GM23248 (cell line): ENCODE measurements at regions not wholly inside any gene's neighbourhood (a gene's known extent, or its start where the extent isn't known, plus 50 kb on each side); places are given as distances from the start of the nearest gene placed in this dataset.

Experiments
- DNase-seq: peaks from one replicate; pipeline ENCODE4 v3.0.0-alpha.2; 2015
- H2AFZ ChIP-seq: fragments of 200-600 bp; sonication (generic); 2 replicates; pipeline ENCODE4 v1.6.1; 2016; ENCODE audit warnings: antibody characterized with exemption
- H3F3A ChIP-seq: fragments of 200-600 bp; sonication (generic); 2 replicates; pipeline ENCODE4 v1.6.1; 2016; ENCODE audit warnings: mild to moderate bottlenecking, antibody characterized with exemption, mixed run types; ENCODE audit not compliant: insufficient read depth
- H3K27ac ChIP-seq: fragments of 200-600 bp; sonication (generic); 2 replicates; pipeline ENCODE4 v1.5.1; 2016; ENCODE audit warnings: mild to moderate bottlenecking
- H3K27me3 ChIP-seq: fragments of 200-600 bp; sonication (generic); replicated peaks from 2 replicates; pipeline ENCODE4 v1.6.1; 2016; ENCODE audit warnings: mild to moderate bottlenecking; ENCODE audit not compliant: insufficient read depth
- H3K36me3 ChIP-seq: fragments of 200-600 bp; sonication (generic); 2 replicates; pipeline ENCODE4 v1.6.1; 2016; ENCODE audit warnings: low read depth, mild to moderate bottlenecking
- H3K4me1 ChIP-seq: fragments of 200-600 bp; sonication (generic); 2 replicates; pipeline ENCODE4 v1.6.1; 2016; ENCODE audit warnings: mild to moderate bottlenecking; ENCODE audit not compliant: insufficient read depth
- H3K4me2 ChIP-seq: fragments of 200-600 bp; sonication (generic); one replicate; pipeline ENCODE4 v1.6.1; 2016; ENCODE audit warnings: mild to moderate bottlenecking; ENCODE audit not compliant: unreplicated experiment
- H3K4me3 ChIP-seq: fragments of 200-600 bp; sonication (generic); 2 replicates; pipeline ENCODE4 v1.5.1; 2016; ENCODE audit warnings: mild to moderate bottlenecking
- H3K79me2 ChIP-seq: fragments of 200-600 bp; sonication (generic); 2 replicates; pipeline ENCODE4 v1.6.1; 2016; ENCODE audit warnings: mild to moderate bottlenecking; ENCODE audit not compliant: insufficient read depth
- H3K9ac ChIP-seq: fragments of 200-600 bp; sonication (generic); 2 replicates; pipeline ENCODE4 v1.6.1; 2016; ENCODE audit warnings: mild to moderate bottlenecking
- H3K9me2 ChIP-seq: fragments of 200-600 bp; sonication (generic); 2 replicates; pipeline ENCODE4 v1.6.1; 2016; ENCODE audit warnings: mixed run types, mild to moderate bottlenecking, moderate library complexity; ENCODE audit not compliant: insufficient read depth
- H3K9me3 ChIP-seq: fragments of 200-600 bp; sonication (generic); one replicate; pipeline ENCODE4 v1.6.1; 2017; ENCODE audit warnings: low read depth
- H4K20me1 ChIP-seq: fragments of 200-600 bp; sonication (generic); 2 replicates; pipeline ENCODE4 v1.6.0; 2016; ENCODE audit not compliant: insufficient read depth
- EZH2 ChIP-seq: fragments of 200-600 bp; sonication (generic); IDR thresholded peaks from 2 replicates; pipeline ENCODE4 v1.6.1; 2018; ENCODE audit warnings: antibody characterized with exemption, mild to moderate bottlenecking; ENCODE audit not compliant: insufficient read depth, poor library complexity, severe bottlenecking
- EZH2phosphoT487 ChIP-seq: fragments of 200-600 bp; sonication (generic); IDR thresholded peaks from 2 replicates; pipeline ENCODE4 v1.6.1; 2018; ENCODE audit warnings: antibody characterized with exemption, moderate library complexity, mild to moderate bottlenecking, low read depth; ENCODE audit not compliant: insufficient read depth
- WGBS, 2 experiments: methylation state at CpG; one replicate each; pipeline ENCODE4 v1.1.6; 2015 to 2017; ENCODE audit warnings: low lambda C conversion rate in 2 of 2, low coverage in 1 of 2; ENCODE audit errors: missing lambda C conversion rate in 2 of 2; 5-methylcytosine and 5-hydroxymethylcytosine counted together
- in situ Hi-C: fragments of 300-500 bp; cut with MboI; formaldehyde crosslinking; loops from 2 replicates; pipeline ENCODE4 v1.15.0; 2020

- no peaks in the 10 kb centered on the region for H3K9me3 ChIP-seq
- H3K4me3 ChIP-seq, result no peak overlapping the region
- no peaks in the 10 kb centered on the region for H3K27me3 ChIP-seq
- no peaks in the 10 kb centered on the region for H3K79me2 ChIP-seq
- 0 out of 2 replicates have a peak, but pooled peaks cover 5% of the 10 kb centered on the region for H3K4me1 ChIP-seq
- no peaks in the 10 kb centered on the region for H4K20me1 ChIP-seq
- no peaks in the 10 kb centered on the region for H3K36me3 ChIP-seq
- H2AFZ ChIP-seq, result no peak overlapping the region
- no peak overlapping the region for H3K27ac ChIP-seq
- no peaks in the 10 kb centered on the region for H3F3A ChIP-seq
- in situ Hi-C loops, result no loop called here
- no peaks in the 10 kb centered on the region for H3K9me2 ChIP-seq
- H3K9ac ChIP-seq, result no peak overlapping the region
- WGBS, 2 experiments, result 87 to 91% methylated on average over 14 of the region's 14 CpGs
- no peak overlapping the region for H3K4me2 ChIP-seq
- no peak for DNase-seq
- TF ChIP-seq EZH2, result no peak
These were observed 170.6 kb upstream of the PKDCC start for GRCh38 chr2:41877114-41877678.

- no peak overlapping the region for H3K27ac ChIP-seq
- no peaks in the 10 kb centered on the region for H3K4me1 ChIP-seq
- no peak overlapping the region for H2AFZ ChIP-seq
- no peaks in the 10 kb centered on the region for H3K9me3 ChIP-seq
- 86 to 87% methylated on average over 10 of the region's 10 CpGs for WGBS, 2 experiments
- no peaks in the 10 kb centered on the region for H3K9me2 ChIP-seq
- TF ChIP-seq EZH2phosphoT487 (no peak), EZH2 (no peak)
- H3K79me2 ChIP-seq, result no peaks in the 10 kb centered on the region
- no peak overlapping the region for H3K4me2 ChIP-seq
- in situ Hi-C loops, result no loop called here
- H4K20me1 ChIP-seq, result no peaks in the 10 kb centered on the region
- no peaks in the 10 kb centered on the region for H3K36me3 ChIP-seq
- no peak overlapping the region for H3K4me3 ChIP-seq
- H3K27me3 ChIP-seq, result no peaks in the 10 kb centered on the region
- DNase-seq, result no peak
- H3K9ac ChIP-seq, result no peak overlapping the region
- H3F3A ChIP-seq, result no peaks in the 10 kb centered on the region
These were observed 169.8 kb upstream of the PKDCC start for GRCh38 chr2:41878056-41878455.

- H3K4me3 ChIP-seq, result no peak overlapping the region
- no peaks in the 10 kb centered on the region for H3K9me2 ChIP-seq
- H3K9ac ChIP-seq, result no peak overlapping the region
- H3K4me1 ChIP-seq, result no peaks in the 10 kb centered on the region
- no peak for DNase-seq
- 53 to 54% methylated on average over 11 of the region's 11 CpGs for WGBS, 2 experiments
- in situ Hi-C loops, result no loop called here
- H3K9me3 ChIP-seq, result no peaks in the 10 kb centered on the region
- no peak overlapping the region for H2AFZ ChIP-seq
- H3K27me3 ChIP-seq, result no peaks in the 10 kb centered on the region
- H4K20me1 ChIP-seq, result no peaks in the 10 kb centered on the region
- H3K4me2 ChIP-seq, result no peak overlapping the region
- H3K27ac ChIP-seq, result no peak overlapping the region
- no peaks in the 10 kb centered on the region for H3K79me2 ChIP-seq
- H3F3A ChIP-seq, result no peaks in the 10 kb centered on the region
- TF ChIP-seq EZH2 (no peak), EZH2phosphoT487 (no peak)
- no peaks in the 10 kb centered on the region for H3K36me3 ChIP-seq
These were observed 169.0 kb upstream of the PKDCC start for GRCh38 chr2:41878716-41879234.

DNA sequence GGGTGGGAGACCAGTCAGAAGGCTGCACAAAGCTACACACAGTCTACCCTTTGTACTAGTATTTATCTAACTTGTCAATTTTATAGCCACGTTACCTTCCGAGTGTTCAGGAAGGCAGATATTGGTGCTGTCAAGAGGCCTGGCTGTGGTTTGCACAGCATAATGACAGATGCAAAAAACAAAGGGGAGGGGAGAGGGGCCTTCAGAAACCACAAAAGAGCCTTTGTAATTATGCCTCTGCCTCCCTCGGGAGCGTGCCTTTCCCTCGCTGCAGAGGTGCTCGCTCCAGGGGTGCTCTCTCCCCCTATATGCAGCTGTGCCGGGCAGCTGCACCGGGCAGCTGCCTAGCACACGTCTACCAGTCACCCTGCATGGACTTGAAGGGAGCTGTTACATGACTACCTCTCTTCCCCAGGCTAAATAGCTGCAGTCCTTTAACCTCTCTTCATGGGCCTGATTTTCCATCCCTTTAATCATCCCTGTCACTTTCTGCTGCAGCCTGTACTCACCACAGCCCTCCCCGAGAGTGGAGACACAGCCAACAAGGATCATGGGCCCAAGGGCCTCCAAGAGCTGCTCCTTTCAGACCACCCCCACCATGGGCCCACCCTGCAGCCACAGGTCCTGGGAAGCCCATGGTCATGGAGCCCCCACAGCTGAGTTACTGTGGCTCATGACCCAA lies 168.4 kb upstream of the PKDCC start:
- no peak for DNase-seq
- Histone ChIP-seq H3K4me2 (no peak overlapping the region), H3K4me3 (no peak overlapping the region), H3K27me3 (no peaks in the 10 kb centered on the region), H3K4me1 (no peaks in the 10 kb centered on the region), H2AFZ (no peak overlapping the region), H3K9ac (no peak overlapping the region), H3K9me2 (no peaks in the 10 kb centered on the region), H3K79me2 (no peaks in the 10 kb centered on the region), H3K36me3 (no peaks in the 10 kb centered on the region), H3K27ac (no peak overlapping the region), H4K20me1 (no peaks in the 10 kb centered on the region), H3K9me3 (no peaks in the 10 kb centered on the region), H3F3A (no peaks in the 10 kb centered on the region)
- no peak for TF ChIP-seq EZH2phosphoT487
- TF ChIP-seq EZH2, result no peak
- in situ Hi-C loops, result no loop called here
- WGBS, 2 experiments, result 78 to 79% methylated on average over 10 of the region's 10 CpGs
